Hepatocyte (in vitro differentiated cells): ENCODE measurements at regions not wholly inside any gene's neighbourhood (a gene's known extent, or its start where the extent isn't known, plus 50 kb on each side); places are given as distances from the start of the nearest gene placed in this dataset.

Source experiments
- DNase-seq: peaks from one replicate; pipeline ENCODE4 v3.0.0-alpha.2; 2016; ENCODE audit warnings: low spot score
- H2AFZ ChIP-seq: fragments of 200-600 bp; sonication (generic); 2 replicates; pipeline ENCODE4 v1.6.0; 2016; ENCODE audit warnings: antibody characterized with exemption, mild to moderate bottlenecking
- H3K27ac ChIP-seq: fragments of 200-600 bp; sonication (generic); 2 replicates; pipeline ENCODE4 v1.5.1; 2016; ENCODE audit warnings: mild to moderate bottlenecking
- H3K27me3 ChIP-seq: fragments of 200-600 bp; sonication (generic); 2 replicates; pipeline ENCODE4 v1.6.1; 2016
- H3K36me3 ChIP-seq: fragments of 200-600 bp; sonication (generic); replicated peaks from 2 replicates; pipeline ENCODE4 v1.5.1; 2016; ENCODE audit warnings: low read depth; ENCODE audit not compliant: insufficient read depth
- H3K4me1 ChIP-seq: fragments of 200-600 bp; sonication (generic); 2 replicates; pipeline ENCODE4 v1.5.1; 2016; ENCODE audit warnings: mild to moderate bottlenecking, moderate library complexity; ENCODE audit not compliant: insufficient read depth
- H3K4me2 ChIP-seq: fragments of 200-600 bp; sonication (generic); 2 replicates; pipeline ENCODE4 v1.6.0; 2016
- H3K4me3 ChIP-seq: fragments of 200-600 bp; sonication (generic); 2 replicates; pipeline ENCODE4 v1.5.1; 2016; ENCODE audit warnings: mild to moderate bottlenecking
- H3K79me2 ChIP-seq: fragments of 200-600 bp; sonication (generic); 2 replicates; pipeline ENCODE4 v1.6.0; 2017; ENCODE audit warnings: mild to moderate bottlenecking
- H3K9me2 ChIP-seq: fragments of 200-600 bp; sonication (generic); replicated peaks from 2 replicates; pipeline ENCODE4 v1.6.0; 2017; ENCODE audit warnings: mild to moderate bottlenecking; ENCODE audit not compliant: insufficient read depth
- H3K9me3 ChIP-seq: fragments of 200-600 bp; sonication (generic); 2 replicates; pipeline ENCODE4 v1.5.1; 2016; ENCODE audit warnings: low read depth, mild to moderate bottlenecking
- H4K20me1 ChIP-seq: fragments of 200-600 bp; sonication (generic); 2 replicates; pipeline ENCODE4 v1.6.0; 2016; ENCODE audit warnings: mild to moderate bottlenecking; ENCODE audit not compliant: insufficient read depth, poor library complexity, severe bottlenecking
- CTCF ChIP-seq: fragments of 200-600 bp; sonication (generic); IDR thresholded peaks from 2 replicates; pipeline ENCODE4 v1.5.1; 2016; ENCODE audit warnings: antibody characterized with exemption, mild to moderate bottlenecking; ENCODE audit not compliant: poor library complexity
- EZH2 ChIP-seq: fragments of 200-600 bp; sonication (generic); IDR thresholded peaks from 2 replicates; pipeline ENCODE4 v1.6.1; 2016; ENCODE audit warnings: antibody characterized with exemption, mild to moderate bottlenecking, borderline replicate concordance
- EZH2phosphoT487 ChIP-seq: fragments of 200-600 bp; sonication (generic); IDR thresholded peaks from one replicate; pipeline ENCODE4 v1.6.1; 2018; ENCODE audit warnings: antibody characterized with exemption, mild to moderate bottlenecking, low read depth, moderate library complexity; ENCODE audit not compliant: unreplicated experiment, severe bottlenecking
- WGBS: methylation state at CpG from one replicate; pipeline ENCODE4 v1.1.6; 2016; ENCODE audit warnings: low lambda C conversion rate; ENCODE audit errors: missing lambda C conversion rate; 5-methylcytosine and 5-hydroxymethylcytosine counted together

GRCh38 chr1:214215583-214215982, 65.4 kb upstream of the SMYD2 start:
- Histone ChIP-seq H2AFZ (no peak overlapping the region), H4K20me1 (no peaks in the 10 kb centered on the region), H3K9me2 (no peaks in the 10 kb centered on the region), H3K4me3 (no peak overlapping the region), H3K4me1 (peaks cover 10% of the 10 kb centered on the region), H3K9me3 (no peaks in the 10 kb centered on the region), H3K79me2 (no peaks in the 10 kb centered on the region), H3K27ac (no peak overlapping the region), H3K4me2 (no peak overlapping the region), H3K36me3 (no peaks in the 10 kb centered on the region), H3K27me3 (peaks cover 8% of the 10 kb centered on the region)
- 93% methylated on average over 3 of the region's 3 CpGs for WGBS
- TF ChIP-seq CTCF: no peak
- no peak for TF ChIP-seq EZH2phosphoT487
- TF ChIP-seq EZH2: no peak
- no peak for DNase-seq

- TF ChIP-seq EZH2phosphoT487: no peak
- no peaks in the 10 kb centered on the region for H4K20me1 ChIP-seq
- no peaks in the 10 kb centered on the region for H3K79me2 ChIP-seq
- peak overlapping the region; percentile 26 for H3K27ac ChIP-seq
- H3K4me3 ChIP-seq: no peak overlapping the region
- no peak overlapping the region for H3K4me2 ChIP-seq
- peaks cover 8% of the 10 kb centered on the region for H3K27me3 ChIP-seq
- no peaks in the 10 kb centered on the region for H3K9me2 ChIP-seq
- 100% methylated on average over 1 of the region's 1 CpG for WGBS
- no peaks in the 10 kb centered on the region for H3K36me3 ChIP-seq
- H2AFZ ChIP-seq: no peak overlapping the region
- no peaks in the 10 kb centered on the region for H3K9me3 ChIP-seq
- no peak for DNase-seq
- H3K4me1 ChIP-seq: peaks cover 10% of the 10 kb centered on the region
These were observed 64.9 kb upstream of the SMYD2 start for GRCh38 chr1:214216021-214216420.

- Histone ChIP-seq H3K9me3 (no peaks in the 10 kb centered on the region), H3K36me3 (no peaks in the 10 kb centered on the region), H3K79me2 (no peaks in the 10 kb centered on the region), H3K4me1 (peaks cover 10% of the 10 kb centered on the region), H3K4me3 (no peak overlapping the region), H3K27me3 (peaks cover 8% of the 10 kb centered on the region), H4K20me1 (no peaks in the 10 kb centered on the region), H3K27ac (peak overlapping the region; percentile 26), H2AFZ (no peak overlapping the region), H3K4me2 (peak overlapping the region; percentile 15), H3K9me2 (no peaks in the 10 kb centered on the region)
- peak; percentile 35 for DNase-seq
- TF ChIP-seq EZH2 (no peak), CTCF (no peak), EZH2phosphoT487 (no peak)
These were observed 64.2 kb upstream of the SMYD2 start for GRCh38 chr1:214216779-214217178.

GRCh38 chr1:214219902-214220301, 61.1 kb upstream of the SMYD2 start:
- H4K20me1 ChIP-seq: no peaks in the 10 kb centered on the region
- H3K4me3 ChIP-seq: no peak overlapping the region
- no peak overlapping the region for H3K27ac ChIP-seq
- H3K4me2 ChIP-seq: no peak overlapping the region
- H3K79me2 ChIP-seq: no peaks in the 10 kb centered on the region
- no peak for TF ChIP-seq EZH2phosphoT487
- no peak for TF ChIP-seq CTCF
- no peak for TF ChIP-seq EZH2
- WGBS: 62% methylated on average over 4 of the region's 4 CpGs
- peaks cover 11% of the 10 kb centered on the region for H3K4me1 ChIP-seq
- peaks cover 8% of the 10 kb centered on the region for H3K27me3 ChIP-seq
- H3K9me3 ChIP-seq: no peaks in the 10 kb centered on the region
- no peak for DNase-seq
- H3K36me3 ChIP-seq: no peaks in the 10 kb centered on the region
- no peak overlapping the region for H2AFZ ChIP-seq
- H3K9me2 ChIP-seq: no peaks in the 10 kb centered on the region
